ENCODE measurements at regions not wholly inside any gene's neighbourhood (a gene's known extent, or its start where the extent isn't known, plus 50 kb on each side); places are given as distances from the start of the nearest gene placed in this dataset.

DNA sequence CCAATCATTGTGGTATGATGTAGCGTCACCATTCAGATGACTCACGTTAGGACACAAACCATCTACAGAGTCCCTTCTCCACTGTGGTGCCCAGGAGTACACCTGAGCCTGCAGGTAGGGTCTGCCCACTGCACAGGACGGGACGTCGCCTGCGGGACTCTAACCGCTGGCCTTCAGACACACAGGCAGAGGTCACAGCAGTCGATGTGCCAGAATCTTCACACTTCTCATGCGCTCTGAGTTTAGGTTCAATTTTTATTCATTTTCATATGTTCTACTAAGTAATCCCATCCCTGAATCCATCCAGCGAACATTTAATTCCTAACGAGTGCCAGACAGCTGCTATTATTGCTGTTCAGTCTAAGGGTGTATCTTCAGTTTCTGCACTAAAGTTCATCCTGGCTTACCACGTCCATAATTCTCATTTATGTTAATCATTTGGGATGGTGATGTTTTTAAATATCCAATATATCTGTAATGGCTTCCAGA, 73.3 kb downstream of the CXCL12 start:
- H3K4me3 ChIP-seq (ENCODE audit: low read depth in 1 of 3, low read length in 3 of 3) = no peak overlapping the region
- DNase-seq (ENCODE audit: low spot score) = no peak
- TF ChIP-seq TAF1 (conservative IDR thresholded peaks at IDR 0.05) (no peak), YY1 (IDR thresholded peaks at IDR 0.05) (no peak), JUND (IDR thresholded peaks at IDR 0.05) (no peak), FOXA1 (IDR thresholded peaks at IDR 0.05) (no peak), SP1 (IDR thresholded peaks at IDR 0.05) (no peak), HNF4A (conservative IDR thresholded peaks at IDR 0.05) (no peak), NR2F2 (IDR thresholded peaks at IDR 0.05) (no peak), FOXA2 (IDR thresholded peaks at IDR 0.05) (no peak), RXRA (IDR thresholded peaks at IDR 0.05) (no peak), GABPA (IDR thresholded peaks at IDR 0.05 in 1 of 2, conservative IDR thresholded peaks at IDR 0.05 in 1 of 2) (no peak), RAD21 (IDR thresholded peaks at IDR 0.05) (no peak)
- TF ChIP-seq, protein P1, sequence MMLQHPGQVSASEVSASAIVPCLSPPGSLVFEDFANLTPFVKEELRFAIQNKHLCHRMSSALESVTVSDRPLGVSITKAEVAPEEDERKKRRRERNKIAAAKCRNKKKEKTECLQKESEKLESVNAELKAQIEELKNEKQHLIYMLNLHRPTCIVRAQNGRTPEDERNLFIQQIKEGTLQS (IDR thresholded peaks at IDR 0.05) = no peak
- TF ChIP-seq, protein P2, sequence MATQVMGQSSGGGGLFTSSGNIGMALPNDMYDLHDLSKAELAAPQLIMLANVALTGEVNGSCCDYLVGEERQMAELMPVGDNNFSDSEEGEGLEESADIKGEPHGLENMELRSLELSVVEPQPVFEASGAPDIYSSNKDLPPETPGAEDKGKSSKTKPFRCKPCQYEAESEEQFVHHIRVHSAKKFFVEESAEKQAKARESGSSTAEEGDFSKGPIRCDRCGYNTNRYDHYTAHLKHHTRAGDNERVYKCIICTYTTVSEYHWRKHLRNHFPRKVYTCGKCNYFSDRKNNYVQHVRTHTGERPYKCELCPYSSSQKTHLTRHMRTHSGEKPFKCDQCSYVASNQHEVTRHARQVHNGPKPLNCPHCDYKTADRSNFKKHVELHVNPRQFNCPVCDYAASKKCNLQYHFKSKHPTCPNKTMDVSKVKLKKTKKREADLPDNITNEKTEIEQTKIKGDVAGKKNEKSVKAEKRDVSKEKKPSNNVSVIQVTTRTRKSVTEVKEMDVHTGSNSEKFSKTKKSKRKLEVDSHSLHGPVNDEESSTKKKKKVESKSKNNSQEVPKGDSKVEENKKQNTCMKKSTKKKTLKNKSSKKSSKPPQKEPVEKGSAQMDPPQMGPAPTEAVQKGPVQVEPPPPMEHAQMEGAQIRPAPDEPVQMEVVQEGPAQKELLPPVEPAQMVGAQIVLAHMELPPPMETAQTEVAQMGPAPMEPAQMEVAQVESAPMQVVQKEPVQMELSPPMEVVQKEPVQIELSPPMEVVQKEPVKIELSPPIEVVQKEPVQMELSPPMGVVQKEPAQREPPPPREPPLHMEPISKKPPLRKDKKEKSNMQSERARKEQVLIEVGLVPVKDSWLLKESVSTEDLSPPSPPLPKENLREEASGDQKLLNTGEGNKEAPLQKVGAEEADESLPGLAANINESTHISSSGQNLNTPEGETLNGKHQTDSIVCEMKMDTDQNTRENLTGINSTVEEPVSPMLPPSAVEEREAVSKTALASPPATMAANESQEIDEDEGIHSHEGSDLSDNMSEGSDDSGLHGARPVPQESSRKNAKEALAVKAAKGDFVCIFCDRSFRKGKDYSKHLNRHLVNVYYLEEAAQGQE (IDR thresholded peaks at IDR 0.05) = no peak
- TF ChIP-seq, protein P3, sequence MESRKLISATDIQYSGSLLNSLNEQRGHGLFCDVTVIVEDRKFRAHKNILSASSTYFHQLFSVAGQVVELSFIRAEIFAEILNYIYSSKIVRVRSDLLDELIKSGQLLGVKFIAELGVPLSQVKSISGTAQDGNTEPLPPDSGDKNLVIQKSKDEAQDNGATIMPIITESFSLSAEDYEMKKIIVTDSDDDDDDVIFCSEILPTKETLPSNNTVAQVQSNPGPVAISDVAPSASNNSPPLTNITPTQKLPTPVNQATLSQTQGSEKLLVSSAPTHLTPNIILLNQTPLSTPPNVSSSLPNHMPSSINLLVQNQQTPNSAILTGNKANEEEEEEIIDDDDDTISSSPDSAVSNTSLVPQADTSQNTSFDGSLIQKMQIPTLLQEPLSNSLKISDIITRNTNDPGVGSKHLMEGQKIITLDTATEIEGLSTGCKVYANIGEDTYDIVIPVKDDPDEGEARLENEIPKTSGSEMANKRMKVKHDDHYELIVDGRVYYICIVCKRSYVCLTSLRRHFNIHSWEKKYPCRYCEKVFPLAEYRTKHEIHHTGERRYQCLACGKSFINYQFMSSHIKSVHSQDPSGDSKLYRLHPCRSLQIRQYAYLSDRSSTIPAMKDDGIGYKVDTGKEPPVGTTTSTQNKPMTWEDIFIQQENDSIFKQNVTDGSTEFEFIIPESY (IDR thresholded peaks at IDR 0.05) = no peak
- TF ChIP-seq, protein P4, sequence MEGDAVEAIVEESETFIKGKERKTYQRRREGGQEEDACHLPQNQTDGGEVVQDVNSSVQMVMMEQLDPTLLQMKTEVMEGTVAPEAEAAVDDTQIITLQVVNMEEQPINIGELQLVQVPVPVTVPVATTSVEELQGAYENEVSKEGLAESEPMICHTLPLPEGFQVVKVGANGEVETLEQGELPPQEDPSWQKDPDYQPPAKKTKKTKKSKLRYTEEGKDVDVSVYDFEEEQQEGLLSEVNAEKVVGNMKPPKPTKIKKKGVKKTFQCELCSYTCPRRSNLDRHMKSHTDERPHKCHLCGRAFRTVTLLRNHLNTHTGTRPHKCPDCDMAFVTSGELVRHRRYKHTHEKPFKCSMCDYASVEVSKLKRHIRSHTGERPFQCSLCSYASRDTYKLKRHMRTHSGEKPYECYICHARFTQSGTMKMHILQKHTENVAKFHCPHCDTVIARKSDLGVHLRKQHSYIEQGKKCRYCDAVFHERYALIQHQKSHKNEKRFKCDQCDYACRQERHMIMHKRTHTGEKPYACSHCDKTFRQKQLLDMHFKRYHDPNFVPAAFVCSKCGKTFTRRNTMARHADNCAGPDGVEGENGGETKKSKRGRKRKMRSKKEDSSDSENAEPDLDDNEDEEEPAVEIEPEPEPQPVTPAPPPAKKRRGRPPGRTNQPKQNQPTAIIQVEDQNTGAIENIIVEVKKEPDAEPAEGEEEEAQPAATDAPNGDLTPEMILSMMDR (IDR thresholded peaks at IDR 0.05; ENCODE audit: low read depth, low read length, missing input control) = no peak
- no peak overlapping the region for H3K27ac ChIP-seq (ENCODE audit: low read depth in 1 of 2, low read length in 2 of 2)
- no peak overlapping the region for H3K9ac ChIP-seq (ENCODE audit: low read depth in 1 of 2, low read length in 2 of 2)
- H3K4me1 ChIP-seq (ENCODE audit: control insufficient read depth in 4 of 4, insufficient read depth in 4 of 4, low read length in 3 of 4) = peaks cover 0 to 9% (median 4%) of the 10 kb centered on the region in 4 donors
- no peaks in the 10 kb centered on the region for H3K36me3 ChIP-seq (ENCODE audit: control insufficient read depth in 4 of 4, insufficient read depth in 3 of 4, low read depth in 1 of 4, low read length in 3 of 4)
- no peaks in the 10 kb centered on the region for H3K9me3 ChIP-seq (ENCODE audit: control insufficient read depth in 4 of 4, low read length in 3 of 4)
- 83% methylated on average over 12 of the region's 12 CpGs for WGBS
- no peaks in the 10 kb centered on the region for H3K27me3 ChIP-seq (ENCODE audit: control insufficient read depth in 4 of 4, insufficient read depth in 4 of 4, low read length in 3 of 4)

Data from liver (tissue), 8 donors.